ENCODE measurements at regions not wholly inside any gene's neighbourhood (a gene's known extent, or its start where the extent isn't known, plus 50 kb on each side); places are given as distances from the start of the nearest gene placed in this dataset.

DNA sequence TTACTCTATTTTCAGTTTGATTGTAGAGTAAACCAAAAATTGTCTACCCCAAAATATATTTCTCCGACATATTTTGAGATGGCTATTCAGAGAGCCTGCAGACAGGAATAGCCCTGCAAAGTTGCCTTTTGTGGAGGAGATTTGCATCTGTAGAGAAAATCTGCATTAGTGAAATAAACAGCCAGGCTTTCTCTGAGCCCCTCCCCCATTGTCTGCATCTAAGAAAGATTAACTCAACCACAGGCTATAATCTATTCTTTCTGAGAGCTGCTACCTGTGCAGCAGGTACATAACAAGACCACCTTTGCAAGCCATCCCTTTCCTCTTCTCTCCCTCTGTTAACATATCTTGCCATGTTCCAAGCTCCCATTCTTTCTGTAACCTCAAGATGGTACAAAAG lies 1034.2 kb downstream of the SORCS3 start:
- H4K5ac ChIP-seq (ENCODE audit: insufficient read length, low read depth, low read length), result peak overlapping the region; percentile 84
- 0 out of 2 replicates have a peak, but pooled peaks have one; percentile 33 for TF ChIP-seq RBBP5 (IDR thresholded peaks at IDR 0.05; ENCODE audit: borderline replicate concordance, low read depth, low read length)
- TF ChIP-seq EP300 (IDR thresholded peaks at IDR 0.05; ENCODE audit: borderline replicate concordance in 1 of 2, low read depth in 2 of 2, low read length in 2 of 2), result no peak
- peak; percentile 31; the same call in 1 of the 2 replicates for TF ChIP-seq SP1 (IDR thresholded peaks at IDR 0.05; ENCODE audit: low read depth, low read length)
- no peak for TF ChIP-seq RXRA (IDR thresholded peaks at IDR 0.05; ENCODE audit: insufficient read depth, low read depth, low read length)
- no peak for TF ChIP-seq SIN3A (conservative IDR thresholded peaks at IDR 0.05 in 1 of 2, IDR thresholded peaks at IDR 0.05 in 1 of 2; ENCODE audit: low read depth in 1 of 2, low read length in 2 of 2)
- TF ChIP-seq POLR2A (IDR thresholded peaks at IDR 0.05; ENCODE audit: control extremely low read depth in 1 of 2, low read depth in 2 of 2, low read length in 2 of 2), result no peak
- CTCF ChIA-PET (ENCODE audit: partially characterized antibody), result no interaction called here
- H3K4me3 ChIP-seq (ENCODE audit: extremely low read depth in 1 of 4, insufficient read depth in 2 of 4, low read depth in 3 of 4, low read length in 4 of 4), result peak overlapping the region in 1 of 4 experiments; percentile 28; a peak in 1 of 8 replicates
- no peak overlapping the region for H2BK12ac ChIP-seq (ENCODE audit: low read depth, low read length)
- H3K9ac ChIP-seq (replicated peaks in 1 of 4; ENCODE audit: extremely low read depth in 1 of 4, low read depth in 3 of 4, low read length in 3 of 4), result no peak overlapping the region
- WGBS, 2 experiments (ENCODE audit: extremely low coverage in 1 of 2, insufficient coverage in 1 of 2, insufficient read length in 1 of 2, insufficient replicate concordance in 2 of 2, low coverage in 1 of 2, low lambda C conversion rate in 2 of 2, missing lambda C conversion rate in 1 of 2), result 44% methylated on average over 1 of the region's 1 CpG; no CpG with 5 or more reads in 1 of the 2 experiments
- H3K9me3 ChIP-seq (ENCODE audit: insufficient read depth in 2 of 2, low read depth in 1 of 2, low read length in 1 of 2), result peaks cover 0 to 12% of the 10 kb centered on the region in 2 experiments; a peak in 2 of 4 replicates
- H3K36me3 ChIP-seq (ENCODE audit: control insufficient read depth in 2 of 4, insufficient read depth in 4 of 4, low read length in 3 of 4), result no peaks in the 10 kb centered on the region
- peak overlapping the region; percentile 38 to 57; a peak in 3 of 4 replicates for H3K4me2 ChIP-seq (ENCODE audit: insufficient read depth in 1 of 2, low read depth in 2 of 2, low read length in 2 of 2)
- no peaks in the 10 kb centered on the region for H4K20me1 ChIP-seq (replicated peaks in 1 of 2; ENCODE audit: control insufficient read depth in 1 of 2, insufficient read depth in 2 of 2, low read length in 2 of 2)
- POLR2A ChIA-PET (ENCODE audit: partially characterized antibody), result no interaction called here
- no peak overlapping the region for H3K23ac ChIP-seq (ENCODE audit: insufficient read length)
- H2BK20ac ChIP-seq (ENCODE audit: low read length), result no peak overlapping the region
- DNase-seq (ENCODE audit: low read depth in 1 of 2, low spot score in 2 of 2), result no peak
- no peaks in the 10 kb centered on the region for H3K27me3 ChIP-seq (replicated peaks in 1 of 4; ENCODE audit: control insufficient read depth in 3 of 4, extremely low read depth in 1 of 4, insufficient read depth in 3 of 4, low read length in 3 of 4)
- H3K23me2 ChIP-seq (ENCODE audit: low read depth, low read length), result no peaks in the 10 kb centered on the region
- H4K91ac ChIP-seq (replicated peaks; ENCODE audit: insufficient read length, low read length), result no peak overlapping the region
- no peak overlapping the region for H2BK5ac ChIP-seq (ENCODE audit: low read depth, low read length)
- no peak overlapping the region for H3K14ac ChIP-seq (ENCODE audit: insufficient read length)
- H2AFZ ChIP-seq (ENCODE audit: low read length), result no peak overlapping the region
- H3K27ac ChIP-seq (ENCODE audit: low read depth, low read length), result no peak overlapping the region
- no peak overlapping the region for H3K56ac ChIP-seq (replicated peaks; ENCODE audit: insufficient read length, low read depth, low read length)
- no peaks in the 10 kb centered on the region for H3K79me2 ChIP-seq (ENCODE audit: control insufficient read depth in 1 of 2, insufficient read depth in 2 of 2, low read length in 2 of 2)
- FAIRE-seq, result peak; percentile 13
- no peak overlapping the region for H3K18ac ChIP-seq (ENCODE audit: extremely low read depth, low read length)
- H3K79me1 ChIP-seq (ENCODE audit: low read depth, low read length), result no peaks in the 10 kb centered on the region
- H2AK5ac ChIP-seq (ENCODE audit: low read depth, low read length), result no peak overlapping the region
- peaks cover 0 to 7% (median 2%) of the 10 kb centered on the region in 4 experiments; a peak in 2 of 7 replicates for H3K4me1 ChIP-seq (replicated peaks in 1 of 4; ENCODE audit: control insufficient read depth in 3 of 4, insufficient read depth in 4 of 4, low read length in 3 of 4)
- H4K8ac ChIP-seq (ENCODE audit: extremely low read depth, insufficient read depth, low read length), result no peak overlapping the region
- H2BK120ac ChIP-seq (replicated peaks; ENCODE audit: low read depth, low read length), result peak overlapping the region; percentile 55
- H2BK15ac ChIP-seq (ENCODE audit: low read length), result no peak overlapping the region
- H3K4ac ChIP-seq (replicated peaks; ENCODE audit: insufficient read length, low read depth, low read length), result no peak overlapping the region
